Mesenchymal stem cell (in vitro differentiated cells and primary cell): ENCODE measurements at regions not wholly inside any gene's neighbourhood (a gene's known extent, or its start where the extent isn't known, plus 50 kb on each side); places are given as distances from the start of the nearest gene placed in this dataset.

Experiments
- DNase-seq: peaks from one replicate; pipeline ENCODE4 v3.0.0-alpha.2; 2013
- H2AFZ ChIP-seq: one replicate; pipeline ENCODE4 v1.6.1; 2013; ENCODE audit warnings: low read depth, mild to moderate bottlenecking, control low read depth, inconsistent platforms, low read length, moderate library complexity
- H2AK5ac ChIP-seq: 2 replicates; pipeline ENCODE4 v1.6.1; 2013; ENCODE audit warnings: low read length, moderate library complexity, mild to moderate bottlenecking, inconsistent platforms; ENCODE audit not compliant: severe bottlenecking
- H2BK120ac ChIP-seq: one replicate; pipeline ENCODE4 v1.6.1; 2013; ENCODE audit warnings: low read depth, mild to moderate bottlenecking, inconsistent platforms, low read length, moderate library complexity
- H2BK12ac ChIP-seq, 2 experiments: one replicate each; pipeline ENCODE4 v1.6.1; 2013; ENCODE audit warnings: inconsistent platforms in 2 of 2, low read length in 2 of 2, mild to moderate bottlenecking in 2 of 2, moderate library complexity in 2 of 2, control low read depth in 1 of 2
- H2BK15ac ChIP-seq: one replicate; pipeline ENCODE4 v1.6.1; 2013; ENCODE audit warnings: mild to moderate bottlenecking, low read depth, inconsistent platforms; ENCODE audit not compliant: poor library complexity, severe bottlenecking
- H2BK5ac ChIP-seq: 2 replicates; pipeline ENCODE4 v1.6.1; 2013; ENCODE audit warnings: low read depth, mild to moderate bottlenecking, low read length, control low read depth, inconsistent platforms; ENCODE audit not compliant: poor library complexity, severe bottlenecking
- H3K14ac ChIP-seq, 2 experiments: one replicate each; pipeline ENCODE4 v1.6.1; 2013; ENCODE audit warnings: inconsistent platforms in 2 of 2, low read length in 2 of 2, control low read depth in 1 of 2, mild to moderate bottlenecking in 1 of 2, moderate library complexity in 1 of 2
- H3K18ac ChIP-seq, 2 experiments: one replicate each; pipeline ENCODE4 v1.6.1; 2013; ENCODE audit warnings: inconsistent platforms in 2 of 2, low read length in 2 of 2, control low read depth in 1 of 2, low read depth in 1 of 2, mild to moderate bottlenecking in 1 of 2
- H3K23ac ChIP-seq, 2 experiments: one replicate each; pipeline ENCODE4 v1.6.1; 2013; ENCODE audit warnings: inconsistent platforms in 2 of 2, low read length in 2 of 2, mild to moderate bottlenecking in 2 of 2, moderate library complexity in 2 of 2, control low read depth in 1 of 2
- H3K27ac ChIP-seq: 2 replicates; pipeline ENCODE4 v1.5.1; 2013; ENCODE audit warnings: mild to moderate bottlenecking, moderate library complexity, low read length, control low read depth, inconsistent platforms; ENCODE audit not compliant: poor library complexity, severe bottlenecking
- H3K27me3 ChIP-seq, 2 experiments: 2 replicates each; pipeline versions ENCODE4 v1.6.1 to v1.7.0; 2013; ENCODE audit warnings: low read length in 2 of 2, mild to moderate bottlenecking in 2 of 2, moderate library complexity in 2 of 2, control low read depth in 1 of 2, inconsistent platforms in 1 of 2; ENCODE audit not compliant: control insufficient read depth in 1 of 2, insufficient read depth in 1 of 2
- H3K36me3 ChIP-seq, 2 experiments: 2 replicates each; pipeline versions ENCODE4 v1.6.1 to v1.7.0; 2013; ENCODE audit warnings: low read length in 2 of 2, control low read depth in 1 of 2, inconsistent platforms in 1 of 2, low read depth in 1 of 2, mild to moderate bottlenecking in 1 of 2; ENCODE audit not compliant: insufficient read depth in 2 of 2, control insufficient read depth in 1 of 2
- H3K4ac ChIP-seq, 2 experiments: one replicate each; pipeline ENCODE4 v1.6.1; 2013; ENCODE audit warnings: inconsistent platforms in 2 of 2, low read length in 2 of 2, mild to moderate bottlenecking in 2 of 2, moderate library complexity in 2 of 2, control low read depth in 1 of 2, low read depth in 1 of 2
- H3K4me1 ChIP-seq: 2 replicates; pipeline ENCODE4 v1.6.1; 2013; ENCODE audit warnings: low read depth, low read length, control low read depth; ENCODE audit not compliant: control insufficient read depth, insufficient read depth
- H3K4me2 ChIP-seq: 2 replicates; pipeline ENCODE4 v1.6.1; 2013; ENCODE audit warnings: low read length, mild to moderate bottlenecking, inconsistent platforms; ENCODE audit not compliant: poor library complexity, severe bottlenecking
- H3K4me3 ChIP-seq, 2 experiments: 2 replicates each; pipeline versions ENCODE4 v1.5.1 to v1.7.0; 2013; ENCODE audit warnings: low read length in 2 of 2, mild to moderate bottlenecking in 2 of 2, control low read depth in 1 of 2, low read depth in 1 of 2; ENCODE audit not compliant: insufficient read depth in 1 of 2
- H3K79me1 ChIP-seq: replicated peaks from 2 replicates; pipeline ENCODE4 v1.6.1; 2013; ENCODE audit warnings: mild to moderate bottlenecking, control low read depth, low read length, inconsistent platforms; ENCODE audit not compliant: poor library complexity, severe bottlenecking
- H3K9ac ChIP-seq: 2 replicates; pipeline ENCODE4 v1.7.0; 2013; ENCODE audit warnings: mild to moderate bottlenecking, low read length, moderate library complexity
- H3K9me3 ChIP-seq: 2 replicates; pipeline ENCODE4 v1.7.0; 2013; ENCODE audit warnings: mild to moderate bottlenecking, low read length; ENCODE audit not compliant: control insufficient read depth
- H4K8ac ChIP-seq: one replicate; pipeline ENCODE4 v1.6.1; 2013; ENCODE audit warnings: inconsistent platforms, mild to moderate bottlenecking, low read length, moderate library complexity
- H4K91ac ChIP-seq: one replicate; pipeline ENCODE4 v1.6.1; 2013; ENCODE audit warnings: mild to moderate bottlenecking, low read length, inconsistent platforms
- WGBS: methylation state at CpG from one replicate; pipeline ENCODE4 v1.1.7; 2013; ENCODE audit warnings: mixed read lengths; 5-methylcytosine and 5-hydroxymethylcytosine counted together

DNA sequence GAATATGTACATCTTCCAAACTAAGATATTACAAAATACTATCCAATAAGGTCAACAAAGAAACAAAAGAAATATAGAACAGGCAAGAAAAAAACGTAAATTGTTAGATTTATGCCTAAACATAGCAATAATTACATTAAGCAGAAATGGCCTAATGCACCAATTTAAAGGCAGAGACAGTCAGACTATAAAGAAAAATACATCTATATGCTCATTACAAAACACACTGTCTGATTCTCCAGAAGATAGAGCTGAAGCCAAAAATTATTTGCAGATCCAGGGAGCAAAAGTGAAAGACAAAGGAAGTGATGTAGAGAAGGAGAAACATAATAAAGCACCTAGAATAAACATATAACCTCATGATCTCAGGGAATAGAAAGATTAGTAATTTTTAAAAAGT is 246.9 kb downstream of the PAPSS1 start:
- Histone ChIP-seq H3K27ac (no peak overlapping the region), H3K14ac (no peak overlapping the region), H2BK5ac (no peak overlapping the region), H2AFZ (no peak overlapping the region), H2BK120ac (no peak overlapping the region), H3K4me3 (no peak overlapping the region), H4K91ac (no peak overlapping the region), H3K4ac (no peak overlapping the region), H2BK15ac (no peak overlapping the region), H4K8ac (no peak overlapping the region), H2BK12ac (no peak overlapping the region), H3K27me3 (no peaks in the 10 kb centered on the region), H3K9me3 (no peaks in the 10 kb centered on the region), H2AK5ac (no peak overlapping the region), H3K4me2 (no peak overlapping the region), H3K36me3 (no peaks in the 10 kb centered on the region), H3K79me1 (no peaks in the 10 kb centered on the region), H3K9ac (no peak overlapping the region), H3K4me1 (no peaks in the 10 kb centered on the region), H3K18ac (no peak overlapping the region), H3K23ac (no peak overlapping the region)
- DNase-seq: no peak
- no CpG with 5 or more reads among the region's 1 CpG for WGBS

- H4K8ac ChIP-seq: no peak overlapping the region
- no peak overlapping the region for H3K4me3 ChIP-seq
- no peak overlapping the region for H3K27ac ChIP-seq
- no peaks in the 10 kb centered on the region for H3K9me3 ChIP-seq
- H2AFZ ChIP-seq: no peak overlapping the region
- no peak overlapping the region for H3K4me2 ChIP-seq
- H3K23ac ChIP-seq: no peak overlapping the region
- H3K9ac ChIP-seq: no peak overlapping the region
- no peaks in the 10 kb centered on the region for H3K36me3 ChIP-seq
- H3K27me3 ChIP-seq: no peaks in the 10 kb centered on the region
- H3K14ac ChIP-seq: no peak overlapping the region
- DNase-seq: no peak
- H3K79me1 ChIP-seq: no peaks in the 10 kb centered on the region
- H2AK5ac ChIP-seq: no peak overlapping the region
- H2BK120ac ChIP-seq: no peak overlapping the region
- 88% methylated on average over 1 of the region's 1 CpG for WGBS
- H2BK5ac ChIP-seq: no peak overlapping the region
- no peak overlapping the region for H3K18ac ChIP-seq
- H2BK12ac ChIP-seq: no peak overlapping the region
- H2BK15ac ChIP-seq: no peak overlapping the region
- no peaks in the 10 kb centered on the region for H3K4me1 ChIP-seq
- H3K4ac ChIP-seq: no peak overlapping the region
- H4K91ac ChIP-seq: no peak overlapping the region
Measured at GRCh38 chr4:107472265-107472948, 247.6 kb downstream of the PAPSS1 start.

- Histone ChIP-seq H2BK12ac (no peak overlapping the region), H2AK5ac (no peak overlapping the region), H2BK120ac (no peak overlapping the region), H3K4me3 (no peak overlapping the region), H2BK15ac (no peak overlapping the region), H3K14ac (no peak overlapping the region), H4K91ac (no peak overlapping the region), H3K4me1 (no peaks in the 10 kb centered on the region), H3K79me1 (no peaks in the 10 kb centered on the region), H3K9ac (no peak overlapping the region), H3K36me3 (no peaks in the 10 kb centered on the region), H2BK5ac (no peak overlapping the region), H3K23ac (no peak overlapping the region), H2AFZ (no peak overlapping the region), H3K27ac (no peak overlapping the region), H3K4ac (no peak overlapping the region), H3K27me3 (no peaks in the 10 kb centered on the region), H3K9me3 (no peaks in the 10 kb centered on the region), H4K8ac (no peak overlapping the region), H3K18ac (no peak overlapping the region), H3K4me2 (no peak overlapping the region)
- 40% methylated on average over 1 of the region's 3 CpGs for WGBS
- DNase-seq: no peak
Measured at GRCh38 chr4:107470173-107470572, 249.9 kb downstream of the PAPSS1 start.

- H3K23ac ChIP-seq: no peak overlapping the region
Measured at GRCh38 chr4:107468812-107469211, 251.2 kb downstream of the PAPSS1 start.

More at GRCh38 chr4:107468812-107469211, 251.2 kb downstream of the PAPSS1 start:
- Histone ChIP-seq H3K4me1 (no peaks in the 10 kb centered on the region), H3K4me2 (no peak overlapping the region), H3K18ac (no peak overlapping the region), H2BK12ac (no peak overlapping the region), H4K91ac (no peak overlapping the region), H4K8ac (no peak overlapping the region), H2BK15ac (no peak overlapping the region), H2BK5ac (no peak overlapping the region), H3K4me3 (no peak overlapping the region), H3K4ac (no peak overlapping the region), H2AK5ac (no peak overlapping the region), H3K36me3 (no peaks in the 10 kb centered on the region), H3K79me1 (no peaks in the 10 kb centered on the region), H3K27ac (no peak overlapping the region), H3K9me3 (no peaks in the 10 kb centered on the region), H3K27me3 (no peaks in the 10 kb centered on the region), H2AFZ (no peak overlapping the region), H3K14ac (no peak overlapping the region), H2BK120ac (no peak overlapping the region), H3K9ac (no peak overlapping the region)
- WGBS: 73% methylated on average over 2 of the region's 3 CpGs
- DNase-seq: peak; percentile 12
